ENCODE measurements at regions not wholly inside any gene's neighbourhood (a gene's known extent, or its start where the extent isn't known, plus 50 kb on each side); places are given as distances from the start of the nearest gene placed in this dataset.

DNA sequence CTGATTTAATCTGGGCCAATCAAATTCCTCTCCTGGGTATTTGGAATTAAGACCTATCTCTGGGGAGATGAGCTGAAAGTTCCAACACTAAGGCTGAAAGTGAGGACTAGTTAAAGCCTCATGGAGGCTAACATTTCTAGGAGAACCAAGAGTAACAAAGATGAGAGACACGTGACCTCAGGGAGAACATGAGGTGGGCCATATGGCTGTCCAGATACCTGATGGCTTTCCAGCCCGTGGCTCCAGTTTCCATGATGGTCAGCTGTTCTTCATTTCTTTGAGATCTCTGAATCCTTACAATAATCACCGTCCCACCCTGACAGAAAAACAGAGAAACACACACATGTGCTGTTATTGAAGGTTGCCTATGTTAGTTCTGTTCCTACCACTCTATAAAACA, 66.1 kb downstream of the LEPR start:
- DNase-seq (ENCODE audit: low spot score) = no peak

- no peak for DNase-seq (ENCODE audit: low spot score)
Observed at GRCh38 chr1:65489481-65489880, 69.0 kb downstream of the LEPR start.

DNA sequence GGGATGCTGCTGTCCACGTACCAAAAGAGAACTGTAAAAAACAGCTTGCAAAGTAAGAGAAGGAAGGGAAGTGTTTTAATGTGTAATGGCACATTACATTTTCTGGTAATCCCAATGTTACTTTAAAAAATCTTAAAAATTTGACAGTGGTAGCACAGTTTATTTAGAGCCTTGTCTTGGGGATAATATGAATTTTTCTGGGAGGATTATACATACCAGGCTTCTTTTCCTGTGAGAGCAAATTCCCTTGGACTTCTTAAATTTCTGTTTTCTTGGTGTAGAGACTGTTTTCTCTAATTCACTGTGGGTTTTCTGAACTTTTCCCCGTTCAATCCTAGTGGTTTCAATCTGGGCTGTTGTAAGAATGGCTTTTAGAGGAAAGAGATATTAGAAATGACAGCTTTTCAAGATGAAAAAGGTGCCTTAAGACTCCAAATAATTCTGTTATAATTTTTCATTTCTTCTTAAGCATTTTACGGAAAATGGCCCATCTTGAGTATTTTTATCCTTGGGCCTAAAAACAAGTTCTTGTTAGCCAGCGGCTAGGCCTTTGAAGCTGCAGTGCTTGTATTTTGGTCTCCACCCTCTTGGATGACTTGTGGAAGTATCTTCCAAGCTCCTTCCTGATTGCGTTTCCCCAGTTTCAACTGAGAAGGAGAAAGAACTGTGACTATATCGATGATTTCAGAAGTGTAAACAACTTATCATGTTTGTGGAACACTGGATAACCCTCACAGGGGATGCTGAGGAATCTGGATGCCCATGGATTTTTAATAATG, 70.0 kb downstream of the LEPR start:
- no peak for DNase-seq (ENCODE audit: low spot score)

GRCh38 chr1:65491472-65491871, 71.0 kb downstream of the LEPR start:
- DNase-seq (ENCODE audit: low spot score) = no peak

- DNase-seq (ENCODE audit: low spot score) = no peak
Observed at GRCh38 chr1:65493802-65494201, 73.3 kb downstream of the LEPR start.

DNA sequence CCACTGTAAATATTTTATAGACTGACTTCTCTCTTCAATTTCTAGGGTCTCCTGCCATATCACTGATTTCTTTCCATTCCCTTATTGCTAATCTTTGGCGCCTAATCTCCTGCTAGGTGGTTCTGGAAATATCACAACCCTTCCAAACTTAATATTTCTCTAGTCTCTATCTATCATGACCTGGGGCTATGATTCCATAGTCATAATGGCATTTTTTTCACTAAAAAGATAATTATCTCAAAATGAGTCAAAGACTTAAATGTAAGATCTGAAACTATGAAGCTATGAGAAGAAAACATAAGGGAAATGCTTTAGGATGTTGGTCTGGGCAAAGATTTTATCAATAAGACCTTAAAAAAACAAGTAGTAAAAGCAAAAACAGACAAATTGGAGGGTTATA, 74.2 kb downstream of the LEPR start:
- no peak for DNase-seq (ENCODE audit: low spot score)

GRCh38 chr1:65495137-65495536, 74.7 kb downstream of the LEPR start:
- no peak for DNase-seq (ENCODE audit: low spot score)

GRCh38 chr1:65497256-65497830, 76.9 kb downstream of the LEPR start:
- no peak for DNase-seq (ENCODE audit: low spot score)

- DNase-seq (ENCODE audit: low spot score) = no peak
Observed at GRCh38 chr1:65503427-65503826, 83.0 kb downstream of the LEPR start.

- DNase-seq (ENCODE audit: low spot score) = no peak
Observed at GRCh38 chr1:65504263-65504662, 83.8 kb downstream of the LEPR start.

- DNase-seq (ENCODE audit: low spot score) = no peak
Observed at GRCh38 chr1:65505547-65506300, 85.3 kb downstream of the LEPR start.

- DNase-seq (ENCODE audit: low spot score) = no peak
Observed at GRCh38 chr1:65508051-65508450, 87.6 kb downstream of the LEPR start.

DNA sequence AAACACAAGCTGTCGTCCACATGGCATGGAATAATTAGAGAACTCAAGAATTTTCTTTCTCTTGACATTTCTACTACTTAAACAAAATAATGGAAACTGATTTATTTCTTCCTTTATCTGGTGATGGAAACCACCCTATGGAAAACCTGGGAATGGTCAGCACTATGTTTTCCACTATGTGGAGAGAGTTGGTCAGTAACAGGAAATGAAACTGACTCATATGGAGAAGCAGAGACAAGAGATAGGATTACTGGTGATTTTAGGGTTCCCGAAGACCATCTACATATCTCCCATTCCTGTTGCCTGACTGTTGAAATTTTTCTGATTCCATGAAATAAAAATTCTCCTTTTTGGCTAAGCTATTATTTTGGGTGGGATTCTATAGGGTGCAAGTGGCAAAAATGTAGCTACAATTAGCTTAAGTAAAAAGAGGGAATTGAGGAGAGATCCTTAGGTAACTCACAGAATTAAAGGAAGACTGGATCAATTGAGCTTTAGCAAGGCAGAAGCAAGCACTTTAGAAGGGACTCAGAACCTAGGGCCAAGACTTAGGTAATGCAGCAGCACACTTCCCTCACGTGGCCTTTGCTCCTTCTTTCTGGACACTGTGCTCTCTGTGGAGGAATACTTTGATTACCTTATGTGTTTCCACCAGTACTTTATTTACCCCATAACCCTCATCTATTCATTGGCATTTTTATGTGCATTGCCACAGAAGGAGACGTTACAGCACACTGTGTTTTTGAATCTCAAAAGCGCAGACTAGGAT, 89.6 kb downstream of the LEPR start:
- no peak for DNase-seq (ENCODE audit: low spot score)

DNA sequence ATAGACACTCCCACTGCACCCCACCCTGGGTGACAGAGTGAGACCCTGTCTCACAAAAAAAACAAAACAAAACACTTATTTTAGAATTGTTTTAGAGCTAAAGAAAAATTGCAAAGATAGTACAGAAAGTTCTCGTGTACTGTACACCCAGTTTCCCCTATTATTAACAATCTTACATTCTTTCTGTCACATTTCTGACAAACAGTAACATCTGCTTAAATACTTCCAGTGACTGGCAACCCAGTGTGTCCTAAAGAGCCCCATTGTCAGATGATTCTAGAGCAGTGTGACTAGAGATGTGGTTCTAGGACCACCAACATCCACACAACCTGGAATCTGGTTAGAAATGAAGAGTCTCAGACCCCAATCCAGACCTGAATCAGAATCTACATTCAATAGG, 90.5 kb downstream of the LEPR start:
- no peak for DNase-seq (ENCODE audit: low spot score)

GRCh38 chr1:65512383-65512782, 91.9 kb downstream of the LEPR start:
- no peak for DNase-seq (ENCODE audit: low spot score)

- no peak for DNase-seq (ENCODE audit: low spot score)
Observed at GRCh38 chr1:65512967-65513780, 92.7 kb downstream of the LEPR start.

- no peak for DNase-seq (ENCODE audit: low spot score)
Observed at GRCh38 chr1:65514041-65514440, 93.6 kb downstream of the LEPR start.

- DNase-seq (ENCODE audit: low spot score) = no peak
Observed at GRCh38 chr1:65524931-65525265, 104.4 kb downstream of the LEPR start.

GRCh38 chr1:65525266-65526048, 105.0 kb downstream of the LEPR start:
- DNase-seq (ENCODE audit: low spot score) = peak; percentile 63

GRCh38 chr1:65526049-65526556, 105.6 kb downstream of the LEPR start:
- peak; percentile 15 for DNase-seq (ENCODE audit: low spot score)

DNA sequence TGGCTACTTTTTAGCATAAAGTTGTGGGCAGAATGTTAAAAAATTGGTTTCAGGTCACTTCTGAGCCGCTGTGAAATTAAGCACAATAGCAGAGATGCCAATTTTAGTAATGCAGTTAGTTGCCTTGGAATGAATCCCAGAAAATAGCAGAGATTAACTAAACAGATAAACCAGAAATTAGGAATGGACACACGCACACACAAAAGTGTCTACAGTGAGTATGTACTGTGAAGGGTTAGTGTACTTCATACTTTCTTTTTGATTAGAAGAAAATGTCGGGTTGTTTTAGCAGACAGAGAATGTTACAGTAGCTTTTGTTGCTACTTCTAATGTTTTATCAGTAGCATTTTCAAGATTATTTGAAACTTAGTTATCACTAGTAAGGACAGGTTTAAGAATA, 106.7 kb downstream of the LEPR start:
- no peak for DNase-seq (ENCODE audit: low spot score)
